AG04450 (cell line): ENCODE measurements at regions not wholly inside any gene's neighbourhood (a gene's known extent, or its start where the extent isn't known, plus 50 kb on each side); places are given as distances from the start of the nearest gene placed in this dataset.

ENCODE experiments used
- CTCF ChIA-PET: fragments of 300-600, 350-600 bp; formaldehyde crosslinking; extraction: SDS; loops from one replicate; lab custom pipeline; 2022; ENCODE audit warnings: antibody characterized with exemption, inconsistent platforms; lab: Charles Lee
- POLR2A ChIA-PET: fragments of 350-600 bp; formaldehyde crosslinking; extraction: SDS; loops from one replicate; lab custom pipeline; 2021; ENCODE audit warnings: antibody characterized with exemption, inconsistent platforms; lab: Yijun Ruan, JAX
- DNase-seq: peaks from one replicate; pipeline ENCODE4 v3.0.0-alpha.2; 2011; ENCODE audit warnings: low read depth, low spot score
- H3K27ac ChIP-seq: one replicate; pipeline ENCODE4 v1.5.1; 2012; ENCODE audit warnings: low read depth, low read length, control low read depth
- H3K27me3 ChIP-seq: one replicate; pipeline ENCODE4 v1.6.0; 2012; ENCODE audit warnings: low read length; ENCODE audit not compliant: control insufficient read depth, insufficient read depth
- H3K4me3 ChIP-seq: 2 replicates; pipeline ENCODE4 v1.5.1; 2011; ENCODE audit warnings: mild to moderate bottlenecking, low read depth, low read length, control low read depth
- H3K9me3 ChIP-seq: 2 replicates; pipeline ENCODE4 v1.5.1; 2012; ENCODE audit warnings: low read length; ENCODE audit not compliant: control insufficient read depth, insufficient read depth
- CTCF ChIP-seq: IDR thresholded peaks from 2 replicates; pipeline ENCODE4 v1.5.1; 2011; ENCODE audit warnings: low read depth, low read length, control low read depth, inconsistent platforms

- Histone ChIP-seq H3K27me3 (no peaks in the 10 kb centered on the region), H3K4me3 (no peak overlapping the region), H3K27ac (no peak overlapping the region), H3K9me3 (peaks cover 6% of the 10 kb centered on the region; the same call in 1 of the 2 replicates)
- DNase-seq, result no peak
- CTCF ChIA-PET, result no interaction called here
- POLR2A ChIA-PET, result no interaction called here
- TF ChIP-seq CTCF, result no peak
Observed at GRCh38 chr21:32070676-32071330, 198.0 kb downstream of the HUNK start.

- Histone ChIP-seq H3K27ac (no peak overlapping the region), H3K27me3 (no peaks in the 10 kb centered on the region), H3K9me3 (peaks cover 6% of the 10 kb centered on the region; the same call in 1 of the 2 replicates), H3K4me3 (no peak overlapping the region)
- ChIA-PET CTCF (no interaction called here), POLR2A (no interaction called here)
- no peak for TF ChIP-seq CTCF
- DNase-seq, result no peak
Observed at GRCh38 chr21:32070126-32070525, 197.3 kb downstream of the HUNK start.

- H3K27me3 ChIP-seq, result no peaks in the 10 kb centered on the region
- ChIA-PET POLR2A (no interaction called here), CTCF (no interaction called here)
- H3K4me3 ChIP-seq, result no peak overlapping the region
- TF ChIP-seq CTCF, result no peak
- H3K27ac ChIP-seq, result no peak overlapping the region
- no peak for DNase-seq
- peaks cover 3% of the 10 kb centered on the region; the same call in 1 of the 2 replicates for H3K9me3 ChIP-seq
Observed at GRCh38 chr21:32065654-32066053, 192.8 kb downstream of the HUNK start.

GRCh38 chr21:32064281-32064910 lies 191.6 kb downstream of the HUNK start:
- H3K27ac ChIP-seq, result no peak overlapping the region
- no peak for DNase-seq
- no peaks in the 10 kb centered on the region for H3K27me3 ChIP-seq
- POLR2A ChIA-PET, result no interaction called here
- no peak overlapping the region for H3K4me3 ChIP-seq
- CTCF ChIA-PET, result interaction anchor here (0.5 kb wide), 1 partner anchor 184 kb away, joined by 3 read pairs; no protein-coding TSS in a partner anchor
- TF ChIP-seq CTCF, result no peak
- H3K9me3 ChIP-seq, result peaks cover 3% of the 10 kb centered on the region; the same call in 1 of the 2 replicates

GRCh38 chr21:32062591-32063227 lies 189.9 kb downstream of the HUNK start:
- ChIA-PET POLR2A (no interaction called here), CTCF (no interaction called here)
- H3K9me3 ChIP-seq, result peaks cover 2% of the 10 kb centered on the region; the same call in 1 of the 2 replicates
- TF ChIP-seq CTCF, result no peak
- no peak overlapping the region for H3K4me3 ChIP-seq
- no peaks in the 10 kb centered on the region for H3K27me3 ChIP-seq
- no peak overlapping the region for H3K27ac ChIP-seq
- DNase-seq, result no peak
